Fibroblast of lung (primary cell): ENCODE measurements at regions not wholly inside any gene's neighbourhood (a gene's known extent, or its start where the extent isn't known, plus 50 kb on each side); places are given as distances from the start of the nearest gene placed in this dataset.

Experiments
- DNase-seq, 2 donors: peaks; one replicate each; pipeline versions ENCODE4 v3.0.0 to v3.0.0-alpha.2; 2010; ENCODE audit warnings: low read depth in 2 of 2
- H2AFZ ChIP-seq: 2 replicates; pipeline ENCODE4 v1.5.1; 2012; ENCODE audit warnings: low read length, control low read depth, inconsistent platforms
- H3K27ac ChIP-seq: 2 replicates; pipeline ENCODE4 v1.5.1; 2011; ENCODE audit warnings: low read length, control low read depth; ENCODE audit not compliant: insufficient read depth
- H3K27me3 ChIP-seq: 2 replicates; pipeline ENCODE4 v1.5.1; 2011; ENCODE audit warnings: mild to moderate bottlenecking, low read length; ENCODE audit not compliant: control insufficient read depth, insufficient read depth
- H3K36me3 ChIP-seq: 2 replicates; pipeline ENCODE4 v1.5.1; 2011; ENCODE audit warnings: low read length; ENCODE audit not compliant: control insufficient read depth, insufficient read depth
- H3K4me1 ChIP-seq: 2 replicates; pipeline ENCODE4 v1.5.1; 2011; ENCODE audit warnings: low read length; ENCODE audit not compliant: control insufficient read depth, insufficient read depth; ENCODE audit errors: extremely low read depth
- H3K4me2 ChIP-seq: 2 replicates; pipeline ENCODE4 v1.5.1; 2011; ENCODE audit warnings: low read length, control low read depth; ENCODE audit not compliant: insufficient read depth; ENCODE audit errors: extremely low read depth
- H3K4me3 ChIP-seq, 4 experiments: fragments of 200-600 bp in 1 of 4; sonication (generic) in 1 of 4; replicated peaks in 1 of 4; 2 replicates each; pipeline ENCODE4 v1.5.1; 2011 to 2016; ENCODE audit warnings: low read length in 4 of 4, low read depth in 3 of 4, mild to moderate bottlenecking in 3 of 4, control low read depth in 2 of 4, inconsistent platforms in 1 of 4, mixed read lengths in 1 of 4; ENCODE audit not compliant: insufficient read depth in 1 of 4; ENCODE audit errors: control extremely low read depth in 1 of 4
- H3K79me2 ChIP-seq: 2 replicates; pipeline ENCODE4 v1.5.1; 2012; ENCODE audit warnings: mild to moderate bottlenecking, low read length, inconsistent platforms; ENCODE audit not compliant: control insufficient read depth, insufficient read depth
- H3K9ac ChIP-seq: 2 replicates; pipeline ENCODE4 v1.5.1; 2011; ENCODE audit warnings: mild to moderate bottlenecking, low read length, control low read depth; ENCODE audit not compliant: insufficient read depth
- H3K9me3 ChIP-seq: 2 replicates; pipeline ENCODE4 v1.5.1; 2012; ENCODE audit warnings: low read depth, low read length; ENCODE audit not compliant: control insufficient read depth, insufficient read depth
- H4K20me1 ChIP-seq: 2 replicates; pipeline ENCODE4 v1.5.1; 2011; ENCODE audit warnings: low read length; ENCODE audit not compliant: control insufficient read depth, insufficient read depth; ENCODE audit errors: extremely low read depth
- EZH2 ChIP-seq: IDR thresholded peaks from 2 replicates; pipeline ENCODE4 v1.5.1; 2012; ENCODE audit warnings: low read length, control low read depth, mild to moderate bottlenecking; ENCODE audit errors: missing control alignments
- TF ChIP-seq, protein P1 (sequence below), 2 donors: IDR thresholded peaks in 1 of 2; conservative IDR thresholded peaks in 1 of 2; 1 replicate in 1 of 2; 2 replicates in 1 of 2; pipeline ENCODE4 v1.5.1; 2011 to 2012; ENCODE audit warnings: low read length in 2 of 2, control low read depth in 1 of 2, inconsistent platforms in 1 of 2, low read depth in 1 of 2, mild to moderate bottlenecking in 1 of 2

DNA sequence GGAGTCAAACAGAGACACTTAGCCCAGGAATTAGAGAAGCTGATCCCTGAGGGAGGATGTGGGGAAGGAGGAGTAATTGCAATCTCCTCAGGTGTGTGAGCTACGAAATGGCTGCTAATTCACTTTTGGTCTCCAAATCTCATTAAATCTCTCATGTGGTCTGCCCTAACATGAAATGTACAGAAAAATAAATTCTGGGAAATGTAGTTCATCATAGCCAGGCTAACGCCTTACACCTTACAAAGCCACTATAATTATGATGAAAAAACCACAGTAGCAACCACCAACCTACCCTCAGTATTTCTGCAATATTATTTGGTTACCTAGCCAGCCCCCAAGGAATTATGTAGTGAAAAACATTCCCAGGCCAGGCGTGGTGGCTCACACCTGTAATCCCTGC lies 354.0 kb downstream of the TMEM167A start:
- no peaks in the 10 kb centered on the region for H3K9me3 ChIP-seq
- H3K27me3 ChIP-seq, result no peaks in the 10 kb centered on the region
- no peaks in the 10 kb centered on the region for H4K20me1 ChIP-seq
- no peak for DNase-seq
- no peaks in the 10 kb centered on the region for H3K79me2 ChIP-seq
- no peak overlapping the region for H3K27ac ChIP-seq
- no peaks in the 10 kb centered on the region for H3K4me1 ChIP-seq
- H3K4me3 ChIP-seq, result no peak overlapping the region
- no peak overlapping the region for H2AFZ ChIP-seq
- no peak overlapping the region for H3K4me2 ChIP-seq
- no peak overlapping the region for H3K9ac ChIP-seq
- no peaks in the 10 kb centered on the region for H3K36me3 ChIP-seq
- TF ChIP-seq EZH2, result no peak
- TF ChIP-seq, protein P1, sequence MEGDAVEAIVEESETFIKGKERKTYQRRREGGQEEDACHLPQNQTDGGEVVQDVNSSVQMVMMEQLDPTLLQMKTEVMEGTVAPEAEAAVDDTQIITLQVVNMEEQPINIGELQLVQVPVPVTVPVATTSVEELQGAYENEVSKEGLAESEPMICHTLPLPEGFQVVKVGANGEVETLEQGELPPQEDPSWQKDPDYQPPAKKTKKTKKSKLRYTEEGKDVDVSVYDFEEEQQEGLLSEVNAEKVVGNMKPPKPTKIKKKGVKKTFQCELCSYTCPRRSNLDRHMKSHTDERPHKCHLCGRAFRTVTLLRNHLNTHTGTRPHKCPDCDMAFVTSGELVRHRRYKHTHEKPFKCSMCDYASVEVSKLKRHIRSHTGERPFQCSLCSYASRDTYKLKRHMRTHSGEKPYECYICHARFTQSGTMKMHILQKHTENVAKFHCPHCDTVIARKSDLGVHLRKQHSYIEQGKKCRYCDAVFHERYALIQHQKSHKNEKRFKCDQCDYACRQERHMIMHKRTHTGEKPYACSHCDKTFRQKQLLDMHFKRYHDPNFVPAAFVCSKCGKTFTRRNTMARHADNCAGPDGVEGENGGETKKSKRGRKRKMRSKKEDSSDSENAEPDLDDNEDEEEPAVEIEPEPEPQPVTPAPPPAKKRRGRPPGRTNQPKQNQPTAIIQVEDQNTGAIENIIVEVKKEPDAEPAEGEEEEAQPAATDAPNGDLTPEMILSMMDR (conservative IDR thresholded peaks at IDR 0.05 in 1 of 2, IDR thresholded peaks at IDR 0.05 in 1 of 2; ENCODE audit: low read depth in 1 of 2, low read length in 2 of 2), result no peak

DNA sequence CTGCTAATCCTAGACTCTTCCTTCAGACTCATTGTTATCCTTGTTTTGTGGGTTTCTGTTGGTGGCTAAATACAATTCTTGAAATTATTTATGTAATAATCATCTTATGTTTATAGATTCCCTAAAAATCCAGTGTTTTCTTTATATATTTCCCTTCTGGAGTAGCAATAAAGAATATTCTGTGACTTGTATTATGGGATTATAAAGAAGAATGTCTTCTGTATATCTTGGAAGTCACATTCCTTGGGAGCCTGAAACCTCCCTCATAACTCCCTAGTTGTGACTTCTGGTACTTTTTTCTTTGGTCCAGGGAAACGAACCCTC lies 356.1 kb downstream of the TMEM167A start:
- H3K9me3 ChIP-seq, result no peaks in the 10 kb centered on the region

DNA sequence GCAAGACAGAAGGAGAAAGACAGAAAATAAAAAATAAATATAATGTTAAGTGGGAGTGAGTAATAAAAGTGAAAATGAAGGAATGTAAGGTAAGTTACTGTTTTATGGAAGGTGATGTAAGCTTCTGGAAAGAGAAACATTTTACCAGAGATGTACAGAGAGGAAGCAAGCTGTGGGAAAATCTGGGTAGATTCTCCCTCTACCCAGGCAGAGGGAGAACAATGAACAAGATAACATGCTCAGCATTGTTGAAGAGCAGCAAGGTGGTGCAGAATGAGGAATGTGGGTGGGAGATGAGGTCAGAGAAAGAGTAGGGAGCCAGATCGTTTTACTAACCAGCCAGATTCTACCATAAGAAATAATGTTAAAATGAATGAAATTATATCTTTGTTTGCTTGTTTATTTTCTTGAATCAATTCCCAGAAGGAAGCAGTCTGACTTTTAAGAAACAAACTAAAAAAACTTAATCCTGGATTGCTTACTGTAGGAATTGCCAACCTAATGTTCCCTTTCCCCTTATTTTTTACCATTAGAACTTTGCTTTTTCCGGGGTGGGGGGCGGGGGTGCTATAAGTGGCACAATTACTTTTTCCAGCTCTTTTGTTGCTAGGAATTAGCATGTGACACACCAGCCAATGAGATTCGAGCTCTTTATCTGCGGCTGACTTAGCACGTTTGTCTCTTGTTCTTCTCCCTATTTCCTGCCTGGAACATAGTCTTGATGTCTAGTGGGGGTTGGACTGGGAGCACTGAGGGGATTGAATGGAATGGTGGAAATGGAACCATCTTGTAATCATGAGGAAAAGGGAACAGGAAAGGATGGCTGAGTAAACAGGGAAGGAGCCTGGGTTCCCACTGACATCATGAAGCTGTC lies 356.7 kb downstream of the TMEM167A start:
- no peak for DNase-seq

More for the DNA sequence above, 356.1 kb downstream of the TMEM167A start:
- no peak for TF ChIP-seq EZH2
- TF ChIP-seq, protein P1 (conservative IDR thresholded peaks at IDR 0.05 in 1 of 2, IDR thresholded peaks at IDR 0.05 in 1 of 2; ENCODE audit: low read depth in 1 of 2, low read length in 2 of 2), result no peak
- no peaks in the 10 kb centered on the region for H3K36me3 ChIP-seq
- no peaks in the 10 kb centered on the region for H3K4me1 ChIP-seq
- H4K20me1 ChIP-seq, result no peaks in the 10 kb centered on the region
- peak in 1 of 2 donors; percentile 23 for DNase-seq
- H3K4me2 ChIP-seq, result no peak overlapping the region
- no peak overlapping the region for H3K27ac ChIP-seq
- no peak overlapping the region for H3K4me3 ChIP-seq
- H3K27me3 ChIP-seq, result no peaks in the 10 kb centered on the region
- no peak overlapping the region for H2AFZ ChIP-seq
- H3K79me2 ChIP-seq, result no peaks in the 10 kb centered on the region
- H3K9ac ChIP-seq, result no peak overlapping the region

More for the DNA sequence above, 356.7 kb downstream of the TMEM167A start:
- no peaks in the 10 kb centered on the region for H4K20me1 ChIP-seq
- TF ChIP-seq EZH2, result no peak
- TF ChIP-seq, protein P1 (conservative IDR thresholded peaks at IDR 0.05 in 1 of 2, IDR thresholded peaks at IDR 0.05 in 1 of 2; ENCODE audit: low read depth in 1 of 2, low read length in 2 of 2), result no peak
- no peaks in the 10 kb centered on the region for H3K79me2 ChIP-seq
- H3K4me2 ChIP-seq, result no peak overlapping the region
- no peak overlapping the region for H3K27ac ChIP-seq
- H3K27me3 ChIP-seq, result no peaks in the 10 kb centered on the region
- no peak overlapping the region for H3K4me3 ChIP-seq
- no peak overlapping the region for H3K9ac ChIP-seq
- no peaks in the 10 kb centered on the region for H3K4me1 ChIP-seq
- no peaks in the 10 kb centered on the region for H3K36me3 ChIP-seq
- peak overlapping the region; percentile 44 for H2AFZ ChIP-seq
- H3K9me3 ChIP-seq, result no peaks in the 10 kb centered on the region
